OCI-LY1 (cell line): ENCODE measurements at regions not wholly inside any gene's neighbourhood (a gene's known extent, or its start where the extent isn't known, plus 50 kb on each side); places are given as distances from the start of the nearest gene placed in this dataset.

ENCODE experiments used
- H2AFZ ChIP-seq: fragments of 200-600 bp; sonication (generic), shearing (Covaris generic); 2 replicates; pipeline ENCODE4 v1.6.0; 2014; ENCODE audit warnings: antibody characterized with exemption, mild to moderate bottlenecking, low read length
- H3F3A ChIP-seq: fragments of 200-600 bp; sonication (generic), shearing (Covaris generic); 2 replicates; pipeline ENCODE4 v1.6.0; 2014; ENCODE audit warnings: mild to moderate bottlenecking, antibody characterized with exemption, low read length, moderate library complexity; ENCODE audit not compliant: insufficient read depth
- H3K27ac ChIP-seq: fragments of 200-600 bp; sonication (generic); 2 replicates; pipeline ENCODE4 v1.5.1; 2014; ENCODE audit warnings: low read length, mixed run types, mild to moderate bottlenecking, low read depth; ENCODE audit not compliant: poor library complexity, severe bottlenecking
- H3K27me3 ChIP-seq: fragments of 200-600 bp; sonication (generic); 2 replicates; pipeline ENCODE4 v1.6.0; 2014; ENCODE audit warnings: antibody characterized with exemption, mild to moderate bottlenecking, low read length, moderate library complexity; ENCODE audit not compliant: insufficient read depth
- H3K36me3 ChIP-seq: fragments of 200-600 bp; sonication (generic); 2 replicates; pipeline ENCODE4 v1.6.1; 2014; ENCODE audit warnings: mild to moderate bottlenecking, antibody characterized with exemption, low read length, moderate library complexity, mixed read lengths; ENCODE audit not compliant: insufficient read depth
- H3K4me1 ChIP-seq: fragments of 200-600 bp; sonication (generic); 2 replicates; pipeline ENCODE4 v1.5.1; 2014; ENCODE audit warnings: mild to moderate bottlenecking, low read length, moderate library complexity; ENCODE audit not compliant: insufficient read depth, severe bottlenecking
- H3K4me2 ChIP-seq: fragments of 200-600 bp; sonication (generic), shearing (Covaris generic); 2 replicates; pipeline ENCODE4 v1.6.1; 2014; ENCODE audit warnings: low read length
- H3K4me3 ChIP-seq: fragments of 200-600 bp; sonication (generic); 2 replicates; pipeline ENCODE4 v1.5.1; 2014; ENCODE audit warnings: low read length, low read depth, mild to moderate bottlenecking, mixed read lengths; ENCODE audit not compliant: poor library complexity, severe bottlenecking
- H3K79me2 ChIP-seq: fragments of 200-600 bp; shearing (Covaris generic); 2 replicates; pipeline ENCODE4 v1.6.1; 2016; ENCODE audit warnings: mixed run types, low read length, mixed read lengths; ENCODE audit not compliant: insufficient read depth
- H3K9ac ChIP-seq: fragments of 200-600 bp; sonication (generic), shearing (Covaris generic); 2 replicates; pipeline ENCODE4 v1.6.1; 2014; ENCODE audit warnings: mild to moderate bottlenecking, low read length, mixed read lengths
- H3K9me2 ChIP-seq: fragments of 200-600 bp; sonication (generic), shearing (Covaris generic); 2 replicates; pipeline ENCODE4 v1.6.1; 2014; ENCODE audit warnings: low read depth, mild to moderate bottlenecking, low read length, mixed read lengths
- H3K9me3 ChIP-seq: fragments of 200-600 bp; shearing (Covaris generic); 2 replicates; pipeline ENCODE4 v1.6.1; 2014; ENCODE audit warnings: low read length, mixed read lengths
- H4K20me1 ChIP-seq: fragments of 200-600 bp; sonication (generic), shearing (Covaris generic); 2 replicates; pipeline ENCODE4 v1.6.0; 2016; ENCODE audit warnings: mild to moderate bottlenecking, low read length; ENCODE audit not compliant: insufficient read depth
- EZH2 ChIP-seq: fragments of 200-600 bp; sonication (generic), shearing (Covaris generic); IDR thresholded peaks from 2 replicates; pipeline ENCODE4 v1.8.0; 2017; ENCODE audit warnings: borderline replicate concordance, mixed run types, mild to moderate bottlenecking, antibody characterized with exemption, low read length, moderate library complexity, mixed read lengths
- TF ChIP-seq, protein P1 (sequence below): fragments of 200-600 bp; sonication (generic), shearing (Covaris generic); IDR thresholded peaks from 2 replicates; pipeline ENCODE4 v1.5.1; 2017; ENCODE audit warnings: mild to moderate bottlenecking, antibody characterized with exemption, low read length, moderate library complexity, mixed read lengths

- Histone ChIP-seq H3K79me2 (no peaks in the 10 kb centered on the region), H3K4me3 (no peak overlapping the region)
These were observed 204.2 kb upstream of the CD180 start for GRCh38 chr5:67400752-67401151.

DNA sequence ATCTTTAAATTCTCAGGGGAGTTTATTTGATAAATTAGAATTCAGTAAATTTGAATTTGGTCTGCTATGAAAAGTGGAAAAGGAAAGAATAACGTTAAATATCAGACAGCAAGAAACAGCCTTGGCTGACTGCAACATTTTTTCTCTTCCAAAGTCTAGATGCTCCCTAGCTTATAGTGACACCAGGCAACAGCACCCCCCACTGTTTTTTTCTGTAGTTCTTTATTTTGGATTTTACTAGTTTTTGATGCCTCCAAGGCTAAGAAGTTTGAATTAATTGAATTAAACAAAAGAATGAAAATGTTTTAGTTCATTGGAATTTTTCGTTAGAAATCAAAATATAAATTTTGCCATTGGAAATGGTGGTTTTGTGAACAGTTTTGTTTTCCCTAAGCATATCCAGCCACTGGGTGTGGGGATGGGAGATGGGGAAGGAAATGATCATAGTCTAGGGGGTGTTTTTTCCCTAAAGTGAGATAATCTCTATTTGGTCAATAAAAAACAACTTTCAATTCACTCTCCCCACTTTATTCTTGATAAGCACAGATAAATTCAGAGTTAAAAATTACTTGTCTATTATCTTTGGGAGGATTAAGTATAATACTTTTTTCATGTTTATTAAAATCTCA, 199.3 kb upstream of the CD180 start:
- Histone ChIP-seq H3K9me3 (no peaks in the 10 kb centered on the region), H3K36me3 (no peaks in the 10 kb centered on the region), H3F3A (no peaks in the 10 kb centered on the region), H3K9me2 (no peaks in the 10 kb centered on the region), H3K79me2 (no peaks in the 10 kb centered on the region), H3K9ac (no peak overlapping the region), H3K4me1 (no peaks in the 10 kb centered on the region), H3K4me3 (no peak overlapping the region), H4K20me1 (no peaks in the 10 kb centered on the region), H2AFZ (no peak overlapping the region), H3K4me2 (no peak overlapping the region), H3K27ac (no peak overlapping the region), H3K27me3 (no peaks in the 10 kb centered on the region)
- TF ChIP-seq EZH2 = no peak
- TF ChIP-seq, protein P1, sequence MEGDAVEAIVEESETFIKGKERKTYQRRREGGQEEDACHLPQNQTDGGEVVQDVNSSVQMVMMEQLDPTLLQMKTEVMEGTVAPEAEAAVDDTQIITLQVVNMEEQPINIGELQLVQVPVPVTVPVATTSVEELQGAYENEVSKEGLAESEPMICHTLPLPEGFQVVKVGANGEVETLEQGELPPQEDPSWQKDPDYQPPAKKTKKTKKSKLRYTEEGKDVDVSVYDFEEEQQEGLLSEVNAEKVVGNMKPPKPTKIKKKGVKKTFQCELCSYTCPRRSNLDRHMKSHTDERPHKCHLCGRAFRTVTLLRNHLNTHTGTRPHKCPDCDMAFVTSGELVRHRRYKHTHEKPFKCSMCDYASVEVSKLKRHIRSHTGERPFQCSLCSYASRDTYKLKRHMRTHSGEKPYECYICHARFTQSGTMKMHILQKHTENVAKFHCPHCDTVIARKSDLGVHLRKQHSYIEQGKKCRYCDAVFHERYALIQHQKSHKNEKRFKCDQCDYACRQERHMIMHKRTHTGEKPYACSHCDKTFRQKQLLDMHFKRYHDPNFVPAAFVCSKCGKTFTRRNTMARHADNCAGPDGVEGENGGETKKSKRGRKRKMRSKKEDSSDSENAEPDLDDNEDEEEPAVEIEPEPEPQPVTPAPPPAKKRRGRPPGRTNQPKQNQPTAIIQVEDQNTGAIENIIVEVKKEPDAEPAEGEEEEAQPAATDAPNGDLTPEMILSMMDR = no peak

More at GRCh38 chr5:67400752-67401151, 204.2 kb upstream of the CD180 start:
- H3K4me1 ChIP-seq = no peaks in the 10 kb centered on the region
- H3K36me3 ChIP-seq = no peaks in the 10 kb centered on the region
- H3K4me2 ChIP-seq = no peak overlapping the region
- no peak overlapping the region for H3K27ac ChIP-seq
- H4K20me1 ChIP-seq = no peaks in the 10 kb centered on the region
- H3F3A ChIP-seq = no peaks in the 10 kb centered on the region
- TF ChIP-seq, protein P1 = no peak
- no peaks in the 10 kb centered on the region for H3K9me2 ChIP-seq
- H2AFZ ChIP-seq = no peak overlapping the region
- no peaks in the 10 kb centered on the region for H3K9me3 ChIP-seq
- H3K27me3 ChIP-seq = no peaks in the 10 kb centered on the region
- H3K9ac ChIP-seq = no peak overlapping the region

GRCh38 chr5:67393211-67393610, 196.6 kb upstream of the CD180 start:
- Histone ChIP-seq H2AFZ (no peak overlapping the region), H3K9me3 (no peaks in the 10 kb centered on the region), H3K79me2 (no peaks in the 10 kb centered on the region), H3K27me3 (no peaks in the 10 kb centered on the region), H3K4me3 (no peak overlapping the region), H3K27ac (no peak overlapping the region), H3K4me2 (no peak overlapping the region), H3K4me1 (no peaks in the 10 kb centered on the region), H3K9me2 (no peaks in the 10 kb centered on the region), H3K36me3 (no peaks in the 10 kb centered on the region), H4K20me1 (no peaks in the 10 kb centered on the region), H3F3A (no peaks in the 10 kb centered on the region), H3K9ac (no peak overlapping the region)
- TF ChIP-seq, protein P1 = no peak
- no peak for TF ChIP-seq EZH2
